Gastrocnemius medialis (tissue), 4 donors: ENCODE measurements at regions not wholly inside any gene's neighbourhood (a gene's known extent, or its start where the extent isn't known, plus 50 kb on each side); places are given as distances from the start of the nearest gene placed in this dataset.

Source experiments
- CTCF ChIP-seq, 5 experiments: fragments of 450-650 bp in 3 of 5; fragments of 200-600 bp in 2 of 5; sonication (generic) in 2 of 5; IDR thresholded peaks in 4 of 5; conservative IDR thresholded peaks in 1 of 5; 1 replicate in 4 of 5; 2 replicates in 1 of 5; pipeline ENCODE4 v1.5.1; 2016 to 2019; ENCODE audit warnings: antibody characterized with exemption in 5 of 5, mild to moderate bottlenecking in 3 of 5, moderate library complexity in 3 of 5
- POLR2A ChIP-seq, 2 donors: fragments of 450-650 bp; IDR thresholded peaks; one replicate each; pipeline ENCODE4 v1.6.1; 2017; ENCODE audit warnings: antibody characterized with exemption in 2 of 2, mild to moderate bottlenecking in 2 of 2, moderate library complexity in 2 of 2

GRCh38 chr7:13035233-13035632, 347.8 kb downstream of the ARL4A start:
- no peak for TF ChIP-seq CTCF (IDR thresholded peaks at IDR 0.05 in 4 of 5, conservative IDR thresholded peaks at IDR 0.05 in 1 of 5)
- TF ChIP-seq POLR2A (IDR thresholded peaks at IDR 0.05), result no peak
